Endothelial cell (in vitro differentiated cells): ENCODE measurements at regions not wholly inside any gene's neighbourhood (a gene's known extent, or its start where the extent isn't known, plus 50 kb on each side); places are given as distances from the start of the nearest gene placed in this dataset.
"Not testable (repeated sequence)": the region's sequence is repeated elsewhere in the genome, so short reads cannot be mapped to it uniquely, and the experiment has no call there.

ENCODE experiments used
- DNase-seq: peaks from one replicate; pipeline ENCODE4 v3.0.0; 2021; ENCODE audit warnings: low spot score
- H3K27ac Mint-ChIP-seq: one replicate; pipeline ENCODE4 v1.8.0; 2021; ENCODE audit warnings: mixed read lengths, inconsistent platforms; ENCODE audit not compliant: unreplicated experiment
- H3K27me3 Mint-ChIP-seq: one replicate; pipeline ENCODE4 v1.8.0; 2021; ENCODE audit warnings: mild to moderate bottlenecking, moderate library complexity, mixed read lengths, inconsistent platforms; ENCODE audit not compliant: unreplicated experiment
- H3K36me3 Mint-ChIP-seq: one replicate; pipeline ENCODE4 v1.8.0; 2021; ENCODE audit warnings: mild to moderate bottlenecking, low read depth, mixed read lengths, inconsistent platforms; ENCODE audit not compliant: unreplicated experiment
- H3K4me1 Mint-ChIP-seq: one replicate; pipeline ENCODE4 v1.8.0; 2021; ENCODE audit warnings: mild to moderate bottlenecking, mixed read lengths, inconsistent platforms; ENCODE audit not compliant: unreplicated experiment
- H3K4me3 Mint-ChIP-seq: one replicate; pipeline ENCODE4 v1.8.0; 2021; ENCODE audit warnings: mild to moderate bottlenecking, mixed read lengths, inconsistent platforms; ENCODE audit not compliant: unreplicated experiment
- H3K9me3 Mint-ChIP-seq: one replicate; pipeline ENCODE4 v1.8.0; 2021; ENCODE audit warnings: mixed read lengths, inconsistent platforms; ENCODE audit not compliant: unreplicated experiment
- CTCF ChIP-seq: fragments of 200-600 bp; sonication (generic); IDR thresholded peaks from one replicate; pipeline ENCODE4 v1.5.0; 2021; ENCODE audit warnings: antibody characterized with exemption; ENCODE audit not compliant: unreplicated experiment

DNA sequence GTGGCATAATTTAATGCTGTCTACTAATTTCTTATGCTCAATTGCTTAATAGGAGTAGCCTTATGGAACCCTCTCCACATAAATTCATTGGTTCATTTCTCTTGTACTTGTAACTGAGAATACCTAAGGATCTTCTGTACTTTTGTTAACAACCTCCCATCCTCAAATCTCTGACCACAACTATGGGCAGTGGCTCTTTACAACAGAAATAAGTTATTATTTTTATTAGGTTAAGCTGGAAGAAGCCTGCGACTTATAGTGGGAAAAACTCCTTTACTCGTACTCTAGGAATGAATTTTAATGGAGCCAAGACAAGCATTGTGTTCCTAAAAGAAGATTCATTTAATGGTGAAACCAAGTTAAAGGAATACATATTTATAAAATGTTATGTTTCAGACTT lies 337.1 kb upstream of the CTSO start:
- H3K9me3 Mint-ChIP-seq: no peaks in the 10 kb centered on the region
- no peak overlapping the region for H3K4me3 Mint-ChIP-seq
- no peak for TF ChIP-seq CTCF
- no peaks in the 10 kb centered on the region for H3K27me3 Mint-ChIP-seq
- H3K27ac Mint-ChIP-seq: no peak overlapping the region
- DNase-seq: no peak
- no peaks in the 10 kb centered on the region for H3K36me3 Mint-ChIP-seq
- H3K4me1 Mint-ChIP-seq: no peaks in the 10 kb centered on the region

GRCh38 chr4:156290026-156290425 lies 336.4 kb upstream of the CTSO start:
- H3K27ac Mint-ChIP-seq, DNase-seq, H3K4me3 Mint-ChIP-seq, H3K4me1 Mint-ChIP-seq, H3K36me3 Mint-ChIP-seq, H3K9me3 Mint-ChIP-seq, H3K27me3 Mint-ChIP-seq: not testable (repeated sequence)

- H3K4me3 Mint-ChIP-seq: no peak overlapping the region
- TF ChIP-seq CTCF: no peak
- no peaks in the 10 kb centered on the region for H3K27me3 Mint-ChIP-seq
- no peak overlapping the region for H3K27ac Mint-ChIP-seq
- H3K36me3 Mint-ChIP-seq: no peaks in the 10 kb centered on the region
- no peaks in the 10 kb centered on the region for H3K9me3 Mint-ChIP-seq
- H3K4me1 Mint-ChIP-seq: no peaks in the 10 kb centered on the region
- no peak for DNase-seq
These were observed 327.0 kb upstream of the CTSO start for GRCh38 chr4:156280686-156281085.

DNA sequence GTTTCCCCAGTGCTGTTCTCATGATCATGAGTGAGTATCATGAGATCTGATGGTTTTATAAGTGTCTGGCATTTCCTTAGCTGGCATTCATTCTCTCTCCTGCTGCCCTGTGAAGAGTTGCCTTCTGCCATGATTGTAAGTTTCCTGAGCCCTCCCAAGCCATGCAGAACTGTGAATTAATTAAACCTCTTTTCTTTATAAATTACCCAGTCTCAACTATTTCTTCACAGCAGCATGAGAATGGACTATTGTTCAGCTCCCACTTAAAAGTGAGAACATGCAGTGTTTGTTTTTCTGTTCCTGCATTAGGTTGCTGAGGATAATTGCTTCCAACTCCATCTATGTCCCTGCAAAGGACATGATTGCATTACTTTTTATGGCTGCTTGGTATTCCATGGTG lies 311.7 kb upstream of the CTSO start:
- H3K36me3 Mint-ChIP-seq: no peaks in the 10 kb centered on the region
- DNase-seq: no peak
- TF ChIP-seq CTCF: no peak
- no peaks in the 10 kb centered on the region for H3K9me3 Mint-ChIP-seq
- H3K27ac Mint-ChIP-seq: no peak overlapping the region
- H3K4me1 Mint-ChIP-seq: no peaks in the 10 kb centered on the region
- H3K4me3 Mint-ChIP-seq: no peak overlapping the region
- H3K27me3 Mint-ChIP-seq: no peaks in the 10 kb centered on the region

- H3K4me1 Mint-ChIP-seq: no peaks in the 10 kb centered on the region
- H3K27ac Mint-ChIP-seq: no peak overlapping the region
- no peak for DNase-seq
- H3K36me3 Mint-ChIP-seq: no peaks in the 10 kb centered on the region
- no peaks in the 10 kb centered on the region for H3K9me3 Mint-ChIP-seq
- H3K4me3 Mint-ChIP-seq: no peak overlapping the region
- TF ChIP-seq CTCF: no peak
- H3K27me3 Mint-ChIP-seq: peaks cover 2% of the 10 kb centered on the region
These were observed 307.6 kb upstream of the CTSO start for GRCh38 chr4:156261230-156261629.
